ENCODE measurements at regions not wholly inside any gene's neighbourhood (a gene's known extent, or its start where the extent isn't known, plus 50 kb on each side); places are given as distances from the start of the nearest gene placed in this dataset. TPM values are rescaled to one million over a fixed set of nuclear protein-coding genes. Genes with fewer than 3 reads are reported as not detected.

Small RNAs in the stretch of these regions (small RNA-seq; reads per million reads assigned to genes)
- gene AL117339.3 (not detected), gene RNU6-1118P (not detected)
